GM10266 (cell line): ENCODE measurements at regions not wholly inside any gene's neighbourhood (a gene's known extent, or its start where the extent isn't known, plus 50 kb on each side); places are given as distances from the start of the nearest gene placed in this dataset.

Experiments
- DNase-seq: peaks from one replicate; pipeline ENCODE4 v3.0.0; 2012; ENCODE audit errors: extremely low spot score
- CTCF ChIP-seq: IDR thresholded peaks from 2 replicates; pipeline ENCODE4 v1.5.1; 2012; ENCODE audit warnings: mild to moderate bottlenecking, low read depth; ENCODE audit not compliant: control insufficient read depth, insufficient read depth; ENCODE audit errors: missing control alignments

- no peak for DNase-seq
- TF ChIP-seq CTCF = no peak
These were observed 231.9 kb upstream of the CTSO start for GRCh38 chr4:156185514-156186055.

GRCh38 chr4:156182269-156182668 is 228.6 kb upstream of the CTSO start:
- no peak for DNase-seq

DNA sequence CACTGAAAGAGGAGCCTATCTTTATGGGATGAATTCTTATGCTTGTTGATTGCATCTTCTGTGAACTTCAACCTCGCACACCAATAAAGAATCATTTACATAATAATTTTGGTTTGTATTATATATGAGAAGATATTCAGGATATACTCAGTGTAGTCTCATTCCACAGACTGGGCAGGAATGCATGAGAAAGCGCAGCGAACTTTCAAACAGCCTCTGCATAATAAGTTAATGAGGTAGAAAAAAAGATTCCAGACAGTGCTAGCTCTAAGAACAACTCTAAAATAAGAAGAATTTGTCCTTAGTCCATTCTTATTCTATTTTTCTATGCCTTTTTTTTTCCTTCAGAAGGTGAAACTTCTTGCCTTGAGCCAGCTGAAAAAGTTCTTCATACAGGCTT is 224.3 kb upstream of the CTSO start:
- TF ChIP-seq CTCF = no peak
- no peak for DNase-seq

More at GRCh38 chr4:156182269-156182668, 228.6 kb upstream of the CTSO start:
- no peak for TF ChIP-seq CTCF

DNA sequence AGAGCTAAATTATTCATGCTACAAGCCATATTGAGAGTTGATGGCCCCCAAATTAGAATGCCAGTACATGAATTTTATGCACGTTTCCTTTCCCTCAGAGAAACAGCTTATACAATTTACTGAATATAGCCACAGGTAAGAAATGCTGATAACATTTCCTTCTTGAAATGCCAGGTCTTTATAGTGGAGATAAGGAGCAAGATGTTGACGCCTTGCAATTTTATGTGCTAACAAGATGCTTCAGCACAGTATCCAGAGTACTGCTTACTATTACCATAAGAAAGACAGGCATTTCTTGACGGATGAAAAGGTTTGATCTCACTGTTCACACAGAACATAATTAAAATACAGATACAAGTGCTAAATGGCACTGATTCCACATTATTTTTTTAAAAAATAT is 223.2 kb upstream of the CTSO start:
- no peak for TF ChIP-seq CTCF
- no peak for DNase-seq

DNA sequence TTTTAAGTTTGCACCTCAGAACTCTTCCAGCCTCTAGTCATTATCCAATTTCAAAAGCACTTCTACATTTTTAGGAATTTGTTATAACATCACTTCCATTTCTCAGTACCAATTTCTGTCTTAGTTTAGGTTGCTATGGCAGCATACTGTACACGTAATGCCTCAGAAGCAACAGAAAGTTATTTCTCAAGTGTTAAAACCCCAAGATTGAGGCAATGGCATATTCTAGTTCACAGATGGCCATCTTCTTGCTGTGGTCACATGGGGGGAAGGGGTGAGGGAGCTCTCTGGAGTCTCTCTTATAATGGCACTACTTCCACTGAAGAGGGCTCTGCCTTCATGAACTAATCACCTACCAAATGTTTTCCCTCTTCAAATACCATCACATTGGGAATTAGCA is 220.3 kb upstream of the CTSO start:
- TF ChIP-seq CTCF = no peak
- DNase-seq = no peak

DNA sequence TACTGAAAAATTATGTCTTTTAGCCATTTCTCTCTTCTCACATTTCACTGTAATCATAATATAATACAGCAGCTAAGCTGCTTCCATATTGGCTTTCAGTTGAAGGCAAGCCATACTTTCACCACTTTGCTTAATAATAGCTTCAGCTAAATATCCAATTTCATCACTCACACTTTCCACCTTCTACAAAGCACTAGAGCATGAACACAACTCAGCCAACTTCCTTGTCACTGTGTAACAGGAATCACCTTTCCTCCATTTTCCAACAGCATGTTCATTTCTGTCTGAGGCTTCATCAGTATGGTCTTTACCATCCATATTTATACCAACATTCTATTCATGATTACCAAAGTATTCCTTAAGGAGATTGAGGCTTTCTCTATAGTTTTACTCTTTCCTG is 219.8 kb upstream of the CTSO start:
- no peak for TF ChIP-seq CTCF
- DNase-seq = no peak

GRCh38 chr4:156169861-156170260 is 216.2 kb upstream of the CTSO start:
- no peak for DNase-seq
- TF ChIP-seq CTCF = no peak
